Spleen (tissue), 11 donors: ENCODE measurements at regions not wholly inside any gene's neighbourhood (a gene's known extent, or its start where the extent isn't known, plus 50 kb on each side); places are given as distances from the start of the nearest gene placed in this dataset.

Experiments used
- DNase-seq: peaks from one replicate; pipeline ENCODE4 v3.0.0-alpha.2; 2020
- H3K27ac ChIP-seq, 8 donors: fragments of 200-600 bp; sonication (generic) in 7 of 8; 1 replicate in 4 of 8; 2 replicates in 4 of 8; pipeline versions ENCODE4 v1.5.0 to v1.8.0; 2016 to 2021; ENCODE audit warnings: inconsistent platforms in 4 of 8, mild to moderate bottlenecking in 4 of 8, moderate library complexity in 1 of 8
- H3K27me3 ChIP-seq, 7 donors: fragments of 200-600 bp; sonication (generic) in 6 of 7; replicated peaks in 1 of 7; 1 replicate in 4 of 7; 2 replicates in 3 of 7; pipeline versions ENCODE4 v1.5.0 to v1.8.0; 2016 to 2021; ENCODE audit warnings: inconsistent platforms in 3 of 7, mild to moderate bottlenecking in 1 of 7
- H3K36me3 ChIP-seq, 6 donors: fragments of 200-600 bp; sonication (generic) in 5 of 6; 1 replicate in 4 of 6; 2 replicates in 2 of 6; pipeline versions ENCODE4 v1.5.0 to v1.8.0; 2016 to 2021; ENCODE audit warnings: inconsistent platforms in 2 of 6
- H3K4me1 ChIP-seq, 6 donors: fragments of 200-600 bp; sonication (generic) in 5 of 6; 1 replicate in 3 of 6; 2 replicates in 3 of 6; pipeline versions ENCODE4 v1.5.0 to v1.8.0; 2016 to 2021; ENCODE audit warnings: inconsistent platforms in 3 of 6
- H3K4me3 ChIP-seq, 8 donors: fragments of 200-600 bp; sonication (generic) in 7 of 8; 1 replicate in 4 of 8; 2 replicates in 4 of 8; pipeline versions ENCODE4 v1.5.0 to v1.8.0; 2016 to 2021; ENCODE audit warnings: inconsistent platforms in 4 of 8, mild to moderate bottlenecking in 4 of 8, moderate library complexity in 2 of 8
- H3K9me3 ChIP-seq, 8 donors: fragments of 200-600 bp; sonication (generic) in 7 of 8; 1 replicate in 4 of 8; 2 replicates in 4 of 8; pipeline versions ENCODE4 v1.5.0 to v1.8.0; 2016 to 2021; ENCODE audit warnings: inconsistent platforms in 4 of 8
- POLR2A ChIP-seq, 3 donors: fragments of 450-650 bp; IDR thresholded peaks; one replicate each; pipeline ENCODE4 v1.5.1; 2017; ENCODE audit warnings: antibody characterized with exemption in 3 of 3, mild to moderate bottlenecking in 1 of 3
- POLR2AphosphoS5 ChIP-seq, 3 donors: sonication (generic); formaldehyde crosslinking; IDR thresholded peaks; one replicate each; pipeline ENCODE4 v1.5.1; 2017; ENCODE audit warnings: antibody characterized with exemption in 3 of 3
- WGBS, 5 donors: extraction: QIAGEN DNeasy Blood & Tissue Kit in 3 of 5; methylation state at CpG; one replicate each; pipeline versions ENCODE4 v1.1.5 to v1.1.7; 2013 to 2018; 5-methylcytosine and 5-hydroxymethylcytosine counted together
- intact Hi-C: fragments of 100-400 bp; cut with DNase I; formaldehyde crosslinking; loops from one replicate; pipeline ENCODE4 v1.15.0; 2023; ENCODE audit warnings: low total_unique reads
- TF ChIP-seq, protein P1 (sequence below), 11 experiments: fragments of 200-600 bp in 7 of 11; fragments of 450-650 bp in 4 of 11; sonication (generic) in 4 of 11; IDR thresholded peaks in 8 of 11; conservative IDR thresholded peaks in 3 of 11; 1 replicate in 7 of 11; 2 replicates in 4 of 11; pipeline versions ENCODE4 v1.4.0 to v1.8.0; 2016 to 2021; ENCODE audit warnings: antibody characterized with exemption in 11 of 11, inconsistent platforms in 4 of 11, mild to moderate bottlenecking in 1 of 11
- donor health status: healthy with polysubstance abuse.
- donor health status: DM: no; HTN: no; CAD: no; lungs with moderate emphysema.
- donor health status: DM: no; HTN: no; CAD: no.
- donor health status: Bipolar disorder and iron deficiency.
- donor health status: healthy.
- donor health status: DM: no; HTN: no; CAD: no.
- donor health status: DM: yes; HTN: yes; CAD: no.

GRCh38 chr18:44025421-44025820 is 655.3 kb upstream of the SETBP1 start:
- Histone ChIP-seq H3K4me3 (no peak overlapping the region), H3K36me3 (no peaks in the 10 kb centered on the region), H3K27me3 (no peaks in the 10 kb centered on the region), H3K4me1 (no peaks in the 10 kb centered on the region), H3K9me3 (peaks cover 0 to 12% (median 0%) of the 10 kb centered on the region in 8 donors), H3K27ac (no peak overlapping the region)
- 69 to 87% (median 80%) methylated on average over 1 of the region's 1 CpG for WGBS, 5 donors
- TF ChIP-seq, protein P1, sequence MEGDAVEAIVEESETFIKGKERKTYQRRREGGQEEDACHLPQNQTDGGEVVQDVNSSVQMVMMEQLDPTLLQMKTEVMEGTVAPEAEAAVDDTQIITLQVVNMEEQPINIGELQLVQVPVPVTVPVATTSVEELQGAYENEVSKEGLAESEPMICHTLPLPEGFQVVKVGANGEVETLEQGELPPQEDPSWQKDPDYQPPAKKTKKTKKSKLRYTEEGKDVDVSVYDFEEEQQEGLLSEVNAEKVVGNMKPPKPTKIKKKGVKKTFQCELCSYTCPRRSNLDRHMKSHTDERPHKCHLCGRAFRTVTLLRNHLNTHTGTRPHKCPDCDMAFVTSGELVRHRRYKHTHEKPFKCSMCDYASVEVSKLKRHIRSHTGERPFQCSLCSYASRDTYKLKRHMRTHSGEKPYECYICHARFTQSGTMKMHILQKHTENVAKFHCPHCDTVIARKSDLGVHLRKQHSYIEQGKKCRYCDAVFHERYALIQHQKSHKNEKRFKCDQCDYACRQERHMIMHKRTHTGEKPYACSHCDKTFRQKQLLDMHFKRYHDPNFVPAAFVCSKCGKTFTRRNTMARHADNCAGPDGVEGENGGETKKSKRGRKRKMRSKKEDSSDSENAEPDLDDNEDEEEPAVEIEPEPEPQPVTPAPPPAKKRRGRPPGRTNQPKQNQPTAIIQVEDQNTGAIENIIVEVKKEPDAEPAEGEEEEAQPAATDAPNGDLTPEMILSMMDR (IDR thresholded peaks at IDR 0.05 in 8 of 11, conservative IDR thresholded peaks at IDR 0.05 in 3 of 11), result no peak
- no peak for TF ChIP-seq POLR2A (IDR thresholded peaks at IDR 0.05)
- no peak for TF ChIP-seq POLR2AphosphoS5 (IDR thresholded peaks at IDR 0.05)
- DNase-seq, result no peak
- intact Hi-C loops, result no loop called here

DNA sequence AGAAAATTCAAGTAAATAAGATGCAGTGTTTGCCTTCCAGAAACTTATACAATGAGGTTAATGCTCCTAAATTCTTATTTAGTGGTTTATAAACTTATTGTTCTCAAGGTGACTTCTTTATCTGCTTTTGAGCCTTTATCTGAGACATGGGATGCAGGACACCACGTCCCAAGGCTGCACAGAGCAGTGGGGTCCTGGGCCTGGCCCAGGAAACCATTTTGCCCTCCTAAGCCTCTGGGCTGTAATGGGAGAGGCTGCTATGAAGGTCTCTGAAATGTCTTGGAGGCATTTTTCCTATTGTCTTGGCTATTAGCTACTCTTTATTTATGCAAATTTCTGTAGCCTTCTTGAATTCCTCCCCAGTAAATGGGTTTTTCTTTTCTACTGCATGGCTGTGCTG is 652.6 kb upstream of the SETBP1 start:
- WGBS, 5 donors, result 56 to 67% (median 59%) methylated on average over 1 of the region's 1 CpG
- intact Hi-C loops, result no loop called here
- H3K36me3 ChIP-seq, result no peaks in the 10 kb centered on the region
- H3K4me1 ChIP-seq, result no peaks in the 10 kb centered on the region
- H3K4me3 ChIP-seq, result no peak overlapping the region
- no peak overlapping the region for H3K27ac ChIP-seq
- TF ChIP-seq POLR2AphosphoS5 (IDR thresholded peaks at IDR 0.05), result no peak
- TF ChIP-seq, protein P1 (IDR thresholded peaks at IDR 0.05 in 8 of 11, conservative IDR thresholded peaks at IDR 0.05 in 3 of 11), result no peak
- no peak for DNase-seq
- H3K9me3 ChIP-seq, result peaks cover 0 to 12% (median 0%) of the 10 kb centered on the region in 8 donors
- H3K27me3 ChIP-seq, result no peaks in the 10 kb centered on the region

DNA sequence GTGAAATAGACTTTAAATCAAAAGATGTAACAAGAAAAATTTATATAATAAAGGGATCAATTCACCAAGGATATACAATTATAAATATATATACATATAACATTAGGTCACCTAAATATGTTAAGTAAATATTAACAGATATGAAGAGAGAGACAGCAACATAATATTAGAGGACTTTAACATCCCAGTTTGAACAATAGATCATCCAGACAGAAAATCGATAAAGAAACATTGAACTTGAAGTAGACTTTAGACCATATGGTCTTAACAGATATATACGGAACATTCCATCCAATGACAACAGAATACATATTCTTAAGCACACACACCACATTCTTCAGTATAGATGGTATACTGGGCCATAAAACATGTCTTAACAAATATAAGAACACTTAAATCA is 649.6 kb upstream of the SETBP1 start:
- DNase-seq, result no peak
- H3K36me3 ChIP-seq, result no peaks in the 10 kb centered on the region
- no peak overlapping the region for H3K27ac ChIP-seq
- no peak overlapping the region for H3K4me3 ChIP-seq
- intact Hi-C loops, result no loop called here
- H3K4me1 ChIP-seq, result no peaks in the 10 kb centered on the region
- H3K9me3 ChIP-seq, result peaks cover 0 to 12% (median 0%) of the 10 kb centered on the region in 8 donors
- TF ChIP-seq POLR2AphosphoS5 (IDR thresholded peaks at IDR 0.05) (no peak), POLR2A (IDR thresholded peaks at IDR 0.05) (no peak)
- TF ChIP-seq, protein P1 (IDR thresholded peaks at IDR 0.05 in 8 of 11, conservative IDR thresholded peaks at IDR 0.05 in 3 of 11), result no peak
- no peaks in the 10 kb centered on the region for H3K27me3 ChIP-seq
- 87 to 98% (median 90%) methylated on average over 2 of the region's 2 CpGs for WGBS, 5 donors

DNA sequence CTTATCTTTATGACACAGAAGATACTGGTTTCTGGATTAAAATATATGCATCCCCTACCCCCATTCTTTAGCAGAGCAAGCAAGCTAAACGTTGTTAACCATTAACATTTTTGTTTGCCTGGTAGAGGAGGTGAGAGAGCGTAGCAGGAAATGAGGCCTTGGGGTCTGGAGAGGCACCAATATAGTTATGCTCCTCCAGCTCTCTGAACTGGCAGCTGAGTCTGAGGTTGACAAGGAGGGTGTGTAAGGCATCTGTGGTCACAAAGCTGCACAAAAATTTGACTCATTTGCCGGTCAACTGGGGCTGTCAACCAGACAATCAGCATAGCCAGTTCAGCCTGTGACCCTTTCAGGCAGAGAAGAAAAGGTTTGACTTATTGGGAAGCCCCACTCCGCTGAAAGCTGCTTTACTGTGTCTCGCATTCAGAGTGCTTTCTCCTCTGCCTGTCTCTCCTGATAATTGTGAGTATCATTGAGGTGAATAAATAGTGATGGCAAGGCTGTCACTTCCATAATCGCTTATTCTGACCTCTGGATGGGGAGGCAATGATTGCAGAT is 647.5 kb upstream of the SETBP1 start:
- Histone ChIP-seq H3K4me1 (no peaks in the 10 kb centered on the region), H3K27me3 (no peaks in the 10 kb centered on the region), H3K9me3 (peaks cover 0 to 2% (median 0%) of the 10 kb centered on the region in 8 donors), H3K36me3 (no peaks in the 10 kb centered on the region), H3K4me3 (no peak overlapping the region), H3K27ac (no peak overlapping the region)
- intact Hi-C loops, result no loop called here
- no peak for DNase-seq
- TF ChIP-seq POLR2A (IDR thresholded peaks at IDR 0.05), result no peak
- no peak for TF ChIP-seq POLR2AphosphoS5 (IDR thresholded peaks at IDR 0.05)
- TF ChIP-seq, protein P1 (IDR thresholded peaks at IDR 0.05 in 8 of 11, conservative IDR thresholded peaks at IDR 0.05 in 3 of 11), result no peak
- 64 to 83% (median 78%) methylated on average over 6 of the region's 6 CpGs for WGBS, 5 donors
